Stimulated activated CD4-positive, alpha-beta T cell treated with anti-CD3 and anti-CD28 coated beads, Interleukin-12 subunit alpha, Interleukin-12 subunit beta, amount 100 ng/mL, for 4 hours (primary cell): ENCODE measurements at regions not wholly inside any gene's neighbourhood (a gene's known extent, or its start where the extent isn't known, plus 50 kb on each side); places are given as distances from the start of the nearest gene placed in this dataset.
"Not testable (repeated sequence)": the region's sequence is repeated elsewhere in the genome, so short reads cannot be mapped to it uniquely, and the experiment has no call there.

ENCODE experiments used
- DNase-seq: peaks from one replicate; pipeline ENCODE4 v3.0.0-alpha.2; 2020

DNA sequence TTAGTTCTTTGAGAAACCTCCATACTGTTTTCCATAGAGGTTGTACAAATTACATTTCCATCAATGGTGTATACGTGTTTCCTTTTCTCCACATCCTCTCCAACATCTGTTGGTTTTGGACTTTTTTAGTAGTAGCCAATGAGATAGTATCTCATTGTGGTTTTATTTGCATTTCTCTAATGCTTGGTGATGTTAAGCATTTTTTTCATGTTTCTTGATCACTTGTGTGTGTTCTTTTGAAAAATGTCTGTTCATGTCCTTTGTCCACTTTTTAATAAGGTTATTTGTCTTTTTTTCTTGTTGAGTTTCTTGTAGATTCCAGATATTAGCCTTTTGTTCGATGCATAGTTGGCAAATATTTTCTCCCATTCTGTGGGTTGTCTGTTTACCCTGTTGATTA, 392.3 kb upstream of the ZEB2 start:
- DNase-seq = no peak

- DNase-seq = no peak
Measured at GRCh38 chr2:144905956-144906355, 386.0 kb upstream of the ZEB2 start.

GRCh38 chr2:144904612-144905011, 384.7 kb upstream of the ZEB2 start:
- no peak for DNase-seq

- DNase-seq = not testable (repeated sequence)
Measured at GRCh38 chr2:144903045-144903444, 383.1 kb upstream of the ZEB2 start.

DNA sequence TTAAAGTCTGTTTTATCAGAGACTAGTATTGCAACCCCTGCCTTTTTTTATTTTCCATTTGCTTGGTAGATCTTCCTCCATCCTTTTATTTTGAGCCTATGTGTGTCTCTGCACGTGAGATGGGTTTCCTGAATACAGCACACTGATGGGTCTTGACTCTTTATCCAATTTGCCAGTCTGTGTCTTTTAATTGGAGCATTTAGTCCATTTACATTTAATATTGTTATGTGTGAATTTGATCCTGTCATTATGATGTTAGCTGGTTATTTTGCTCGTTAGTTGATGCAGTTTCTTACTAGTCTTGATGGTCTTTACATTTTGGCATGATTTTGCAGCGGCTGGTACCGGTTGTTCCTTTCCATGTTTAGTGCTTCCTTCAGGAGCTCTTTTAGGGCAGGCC, 381.5 kb upstream of the ZEB2 start:
- not testable (repeated sequence) for DNase-seq

- DNase-seq = no peak
Measured at GRCh38 chr2:144896341-144896740, 376.4 kb upstream of the ZEB2 start.

DNA sequence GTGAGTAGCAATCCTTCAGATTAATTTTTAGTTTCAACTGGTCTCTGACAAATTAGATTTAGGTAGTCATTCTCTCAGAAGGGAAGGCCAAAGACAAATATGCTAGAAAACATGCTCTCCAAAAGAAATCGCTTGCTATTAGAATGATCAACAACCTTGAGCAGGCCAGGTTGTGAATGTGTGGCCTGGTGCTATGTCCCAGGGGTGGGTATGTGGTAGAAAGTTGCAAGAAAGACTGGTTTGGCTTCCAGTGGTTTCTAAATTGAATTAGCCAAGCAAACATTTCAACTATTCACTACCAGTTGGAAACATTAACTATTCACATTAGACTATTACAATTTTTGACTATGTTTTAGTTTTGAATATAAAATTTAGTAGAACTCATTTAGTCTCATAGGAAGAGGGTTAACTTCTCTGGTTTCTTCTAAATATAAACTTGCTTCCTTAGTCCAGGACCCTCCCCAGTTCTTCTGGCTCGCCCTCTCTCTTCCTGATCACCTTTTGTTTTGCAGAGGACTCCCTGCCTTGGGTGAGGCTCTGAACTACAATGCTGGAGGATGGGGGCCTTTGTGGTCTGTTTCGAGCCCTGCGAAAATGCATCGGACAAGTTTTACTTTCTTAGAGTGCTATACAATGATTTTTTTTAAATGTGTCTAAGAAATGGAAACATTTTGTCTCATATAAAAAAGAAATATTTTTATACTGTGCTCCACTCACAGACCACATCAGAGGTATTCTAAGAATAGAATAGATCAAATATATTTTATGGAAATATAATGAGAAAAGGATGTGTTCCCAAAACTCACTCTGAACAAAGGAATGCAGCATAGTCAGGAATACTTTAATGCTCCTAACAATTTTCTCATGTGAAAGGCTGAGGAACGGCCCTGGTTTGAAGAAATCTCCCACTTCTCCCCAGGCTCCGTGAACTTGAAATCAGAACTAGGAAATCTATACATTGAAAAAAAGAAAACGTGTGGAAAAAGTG, 375.0 kb upstream of the ZEB2 start:
- no peak for DNase-seq

GRCh38 chr2:144893464-144893863, 373.5 kb upstream of the ZEB2 start:
- DNase-seq = no peak

- no peak for DNase-seq
Measured at GRCh38 chr2:144890828-144891227, 370.9 kb upstream of the ZEB2 start.

DNA sequence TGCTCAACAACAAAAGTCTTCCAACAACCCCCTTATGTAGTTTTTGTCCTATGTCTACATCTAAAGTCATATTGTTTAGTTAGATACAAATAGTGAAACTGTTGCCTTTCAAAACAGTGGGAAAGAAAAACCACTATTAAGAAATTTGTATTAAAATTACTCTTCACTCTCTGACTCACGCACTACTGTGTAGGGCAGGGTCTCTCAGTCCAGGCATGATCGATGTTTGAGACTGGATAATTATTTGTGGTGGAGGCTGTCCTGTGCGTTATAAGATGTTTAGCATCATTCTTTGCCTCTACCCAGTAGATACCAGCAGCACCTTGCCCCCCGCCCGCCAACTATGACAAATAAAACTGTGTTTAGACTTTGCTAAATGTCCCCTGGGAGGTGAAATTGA, 369.4 kb upstream of the ZEB2 start:
- no peak for DNase-seq

DNA sequence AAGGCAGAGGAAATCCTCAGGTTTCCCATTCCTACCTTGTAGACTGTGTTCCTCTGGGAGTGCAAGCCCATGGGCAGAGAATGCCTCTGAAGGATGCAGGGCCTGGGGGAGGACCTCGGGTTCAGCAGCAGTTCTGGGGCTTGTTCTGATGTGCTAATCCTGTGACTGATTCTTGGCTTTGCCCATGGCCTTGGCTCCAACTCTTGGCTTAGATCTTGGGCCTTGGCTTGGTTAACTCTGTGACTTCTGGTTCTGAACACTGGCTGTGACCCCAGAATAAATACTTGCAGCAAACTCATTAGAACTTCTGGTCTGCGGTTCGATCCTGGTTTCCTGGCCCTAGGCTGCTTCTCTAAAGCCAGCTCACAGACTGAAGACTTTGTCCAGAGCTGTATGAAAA, 366.9 kb upstream of the ZEB2 start:
- no peak for DNase-seq

GRCh38 chr2:144877893-144878292, 358.0 kb upstream of the ZEB2 start:
- DNase-seq = no peak

DNA sequence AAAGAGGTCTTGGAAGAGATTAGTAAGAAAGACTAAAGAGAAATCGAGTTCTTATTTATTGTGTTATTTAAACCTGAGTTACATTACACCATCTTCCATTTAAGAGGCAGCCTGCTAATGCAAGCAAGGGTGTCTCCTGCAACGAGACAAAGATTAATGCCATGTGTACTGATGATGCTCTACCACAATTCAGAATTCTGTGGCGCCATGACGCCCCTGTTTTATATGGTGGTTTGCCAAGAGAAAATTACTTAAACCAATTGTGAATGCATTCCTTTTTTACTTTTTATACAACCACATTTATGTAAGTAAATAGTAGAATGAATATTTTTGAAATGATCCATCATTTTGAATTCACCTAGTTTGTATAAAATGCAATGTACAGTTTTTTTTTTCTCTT, 356.1 kb upstream of the ZEB2 start:
- no peak for DNase-seq

- no peak for DNase-seq
Measured at GRCh38 chr2:144875290-144875969, 355.5 kb upstream of the ZEB2 start.

DNA sequence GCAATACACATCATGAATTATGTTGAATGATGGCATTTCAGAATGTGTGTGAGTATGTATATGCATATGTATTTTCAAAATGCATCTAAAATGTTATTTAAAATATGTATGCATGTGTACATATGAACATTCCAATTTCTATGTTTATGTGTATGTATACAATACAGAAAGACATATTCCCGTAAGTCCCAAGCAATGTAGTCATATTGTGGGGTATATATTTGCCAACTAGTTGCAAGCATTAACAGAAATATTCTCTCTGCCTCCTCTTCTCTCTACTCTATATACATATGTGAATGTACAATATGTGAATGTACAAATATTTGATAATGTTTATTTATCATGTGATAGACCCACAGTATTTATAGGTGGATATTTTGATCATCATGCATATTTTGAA, 345.8 kb upstream of the ZEB2 start:
- DNase-seq = no peak

- DNase-seq = no peak
Measured at GRCh38 chr2:144859716-144860115, 339.8 kb upstream of the ZEB2 start.

DNA sequence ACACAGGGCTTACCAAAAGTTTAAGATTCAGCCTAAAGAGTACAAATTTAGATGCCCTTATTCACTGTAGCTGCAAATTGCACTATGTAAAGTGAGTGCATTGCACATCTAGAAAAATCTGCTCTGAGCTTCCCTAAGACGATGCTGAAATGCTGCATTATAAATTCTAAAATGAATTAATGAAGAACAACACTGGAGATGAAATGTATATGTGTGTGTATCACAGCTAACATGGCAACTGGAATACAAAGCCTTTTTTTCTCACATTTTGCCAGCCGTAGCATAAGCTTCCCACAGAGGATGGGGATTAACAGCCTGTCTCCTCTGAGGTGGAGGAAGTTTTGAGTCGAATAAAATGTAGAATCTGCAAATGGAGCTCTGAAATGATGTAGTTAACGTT, 338.3 kb upstream of the ZEB2 start:
- DNase-seq = no peak

DNA sequence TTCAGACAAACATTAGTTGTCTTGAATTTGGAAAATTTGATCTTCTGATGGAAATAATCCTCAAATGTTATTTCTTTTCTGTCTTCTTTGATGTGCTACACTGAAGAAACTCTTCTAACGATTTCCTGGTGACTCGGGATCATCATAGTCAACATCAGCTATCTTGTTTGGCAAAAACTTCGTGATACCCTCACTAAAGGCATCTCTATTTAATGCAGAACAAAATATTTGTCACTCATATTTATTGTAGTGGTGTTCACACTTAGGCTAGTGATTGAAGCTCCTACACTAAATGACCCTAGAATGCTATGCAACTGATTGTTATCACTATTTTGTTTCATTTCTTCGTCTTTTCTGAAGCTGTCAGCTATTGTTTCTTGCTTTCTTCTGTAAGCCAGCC, 334.7 kb upstream of the ZEB2 start:
- no peak for DNase-seq

GRCh38 chr2:144849612-144850011, 329.7 kb upstream of the ZEB2 start:
- DNase-seq = no peak

DNA sequence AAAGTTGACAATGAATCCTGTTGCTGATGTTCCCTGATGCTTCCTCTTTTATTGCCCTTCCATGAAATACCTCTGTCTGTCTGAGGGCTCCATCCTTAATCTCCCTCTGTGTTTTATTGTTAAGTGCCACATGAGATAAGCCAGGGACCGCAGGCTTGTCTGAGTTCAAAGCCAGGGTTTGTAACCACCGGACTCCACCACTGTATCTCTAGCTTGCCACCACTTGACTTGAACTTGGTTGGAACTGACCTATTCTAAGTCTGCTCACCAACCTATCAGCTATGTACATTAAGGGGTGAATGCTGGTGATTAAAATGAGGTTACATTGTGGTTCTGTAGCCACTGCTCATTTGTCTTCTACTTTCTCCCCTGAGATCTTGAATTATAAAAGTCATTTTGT, 328.5 kb upstream of the ZEB2 start:
- DNase-seq = no peak

DNA sequence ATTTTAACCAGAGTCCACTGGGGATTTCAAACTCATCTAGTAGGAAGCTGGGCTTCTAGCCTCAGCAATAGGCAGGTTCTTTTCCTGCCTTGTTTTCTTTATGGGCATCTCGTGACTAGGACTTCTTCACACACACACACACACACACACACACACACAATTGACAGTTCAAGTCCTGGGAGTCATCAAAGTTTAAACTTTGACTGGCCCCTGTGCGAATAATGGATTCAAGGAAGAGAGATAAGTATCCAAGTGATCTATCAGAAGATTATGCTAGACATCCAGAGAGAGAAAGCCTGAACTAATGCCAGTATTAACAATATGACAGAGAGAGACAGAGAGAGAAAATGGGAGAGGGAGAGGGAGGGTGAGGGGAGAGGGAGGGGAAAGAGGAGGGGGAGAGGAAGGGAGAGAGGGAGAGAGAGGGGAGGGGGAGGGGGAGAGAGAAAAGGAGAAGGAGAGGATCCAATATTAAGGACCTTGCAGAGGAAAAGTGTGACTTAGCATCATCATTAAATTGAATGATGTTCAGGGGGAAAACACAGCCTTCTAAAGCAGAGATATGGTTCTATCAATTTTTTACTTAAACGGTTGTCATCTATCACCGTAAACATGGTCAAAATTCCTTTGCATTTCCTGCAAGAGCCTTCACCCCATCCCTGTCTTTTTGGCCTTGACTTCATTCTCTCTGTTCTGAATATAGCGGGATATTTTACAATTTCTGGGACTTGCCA, 327.6 kb upstream of the ZEB2 start:
- no peak for DNase-seq

- no peak for DNase-seq
Measured at GRCh38 chr2:144836635-144837350, 316.9 kb upstream of the ZEB2 start.
